ENCODE measurements at regions not wholly inside any gene's neighbourhood (a gene's known extent, or its start where the extent isn't known, plus 50 kb on each side); places are given as distances from the start of the nearest gene placed in this dataset.

- H3K9me3 ChIP-seq (replicated peaks; ENCODE audit: control insufficient read depth, insufficient read depth, low read depth, low read length), result no peaks in the 10 kb centered on the region
- H3K27me3 ChIP-seq (ENCODE audit: control insufficient read depth in 2 of 2, insufficient read depth in 2 of 2, low read length in 2 of 2), result no peaks in the 10 kb centered on the region
- no peak overlapping the region for H3K27ac ChIP-seq (ENCODE audit: extremely low read depth, low read depth, low read length)
- H3K4me3 ChIP-seq, result no peak overlapping the region
- POLR2A ChIA-PET, result no interaction called here
- peaks cover 0 to 5% of the 10 kb centered on the region in 2 experiments; a peak in 3 of 5 replicates for H3K4me1 ChIP-seq (replicated peaks in 1 of 2; ENCODE audit: control insufficient read depth in 2 of 2, insufficient read depth in 2 of 2, low read length in 2 of 2)
- ATAC-seq, result no peak
- CTCF ChIA-PET (ENCODE audit: low intra/inter-chr PET ratio), result no interaction called here
- FAIRE-seq, result no peak
- WGBS (ENCODE audit: insufficient coverage, low coverage, missing lambda C conversion rate), result 6% methylated on average over 5 of the region's 5 CpGs
- no TSS peak for BruUV-seq (replicated peaks)
- no peaks in the 10 kb centered on the region for H3K36me3 ChIP-seq (ENCODE audit: control insufficient read depth, insufficient read depth, low read length)
- H3K9ac ChIP-seq (ENCODE audit: insufficient read depth in 1 of 2, low read depth in 2 of 2, low read length in 2 of 2), result no peak overlapping the region
- H4K20me1 ChIP-seq (replicated peaks; ENCODE audit: control insufficient read depth, insufficient read depth, low read length), result no peaks in the 10 kb centered on the region
- DNase-seq (ENCODE audit: extremely low read depth in 1 of 4, low spot score in 3 of 4), result no peak
- no peak for TF ChIP-seq STAT6 (CRISPR knock-in tag; IDR thresholded peaks at IDR 0.05)
- no peak for TF ChIP-seq SRSF3 (IDR thresholded peaks at IDR 0.05; ENCODE audit: insufficient read depth, low read length)
- no peak for TF ChIP-seq ZNF57 (CRISPR knock-in tag; IDR thresholded peaks at IDR 0.05)
- no peak for TF ChIP-seq CBFA2T2 (conservative IDR thresholded peaks at IDR 0.05)
- no peak for TF ChIP-seq HDGF (IDR thresholded peaks at IDR 0.05)
- no peak for TF ChIP-seq GTF2B (IDR thresholded peaks at IDR 0.05; ENCODE audit: extremely low read depth, insufficient read length)
- TF ChIP-seq SMARCC2 (IDR thresholded peaks at IDR 0.05; ENCODE audit: low read depth), result no peak
- TF ChIP-seq GTF3C2 (IDR thresholded peaks at IDR 0.05; ENCODE audit: borderline replicate concordance, extremely low read depth, insufficient read length), result no peak
- TF ChIP-seq ZNF184 (CRISPR knock-in tag; IDR thresholded peaks at IDR 0.05), result no peak
- no peak for TF ChIP-seq GTF2F1 (IDR thresholded peaks at IDR 0.05; ENCODE audit: low read depth, low read length)
- TF ChIP-seq THAP7 (CRISPR knock-in tag; IDR thresholded peaks at IDR 0.05), result no peak
- no peak for TF ChIP-seq NR0B1 (IDR thresholded peaks at IDR 0.05; ENCODE audit: partially characterized antibody)
- intact Hi-C loops (cut with micrococcal nuclease), result no loop called here
- H3K9me1 ChIP-seq (ENCODE audit: control insufficient read depth, insufficient read depth, low read length), result no peaks in the 10 kb centered on the region
- in situ Hi-C loops (cut with MboI), result no loop called here
- H3K79me2 ChIP-seq (ENCODE audit: control insufficient read depth, insufficient read depth, low read length), result no peaks in the 10 kb centered on the region
- no peak overlapping the region for H3K4me2 ChIP-seq (ENCODE audit: insufficient read depth, low read length)
- H2AFZ ChIP-seq (ENCODE audit: low read depth, low read length), result no peak overlapping the region
Measured at GRCh38 chr5:142461028-142461590, 136.3 kb upstream of the SPRY4 start.

Data from K562 (cell line).